Right atrium auricular region (tissue), 2 donors: ENCODE measurements at regions not wholly inside any gene's neighbourhood (a gene's known extent, or its start where the extent isn't known, plus 50 kb on each side); places are given as distances from the start of the nearest gene placed in this dataset.

Experiments
- DNase-seq: peaks from one replicate; pipeline ENCODE4 v3.0.0-alpha.2; 2019; ENCODE audit warnings: low spot score
- H3K27ac ChIP-seq, 2 donors: fragments of 200-600 bp; sonication (generic); 1 replicate in 1 of 2; 2 replicates in 1 of 2; pipeline ENCODE4 v1.5.1; 2016 to 2019
- H3K27me3 ChIP-seq, 2 donors: fragments of 200-600 bp; sonication (generic); one replicate each; pipeline versions ENCODE4 v1.5.1 to v1.6.0; 2017 to 2019
- H3K36me3 ChIP-seq: fragments of 200-600 bp; sonication (generic); one replicate; pipeline ENCODE4 v1.5.1; 2016
- H3K4me1 ChIP-seq, 2 donors: fragments of 200-600 bp; sonication (generic); one replicate each; pipeline versions ENCODE4 v1.5.1 to v1.6.0; 2017 to 2019
- H3K4me3 ChIP-seq, 2 donors: fragments of 200-600 bp; sonication (generic); 1 replicate in 1 of 2; 2 replicates in 1 of 2; pipeline ENCODE4 v1.5.1; 2017 to 2019; ENCODE audit warnings: mild to moderate bottlenecking in 1 of 2, moderate library complexity in 1 of 2
- H3K9me3 ChIP-seq, 2 donors: fragments of 200-600 bp; sonication (generic); one replicate each; pipeline ENCODE4 v1.5.1; 2019
- CTCF ChIP-seq, 2 donors: fragments of 200-600 bp; sonication (generic); IDR thresholded peaks; one replicate each; pipeline ENCODE4 v1.5.1; 2019; ENCODE audit warnings: antibody characterized with exemption in 2 of 2

- Histone ChIP-seq H3K36me3 (no peaks in the 10 kb centered on the region), H3K4me1 (peaks cover 0 to 16% of the 10 kb centered on the region in 2 donors), H3K4me3 (no peak overlapping the region), H3K27ac (no peak overlapping the region), H3K27me3 (no peaks in the 10 kb centered on the region), H3K9me3 (no peaks in the 10 kb centered on the region)
- no peak for DNase-seq
- TF ChIP-seq CTCF (IDR thresholded peaks at IDR 0.05) = no peak
Observed at GRCh38 chr12:124185971-124186686, 108.8 kb upstream of the RFLNA start.

- no peak overlapping the region for H3K4me3 ChIP-seq
Observed at GRCh38 chr12:124188084-124188483, 106.8 kb upstream of the RFLNA start.

DNA sequence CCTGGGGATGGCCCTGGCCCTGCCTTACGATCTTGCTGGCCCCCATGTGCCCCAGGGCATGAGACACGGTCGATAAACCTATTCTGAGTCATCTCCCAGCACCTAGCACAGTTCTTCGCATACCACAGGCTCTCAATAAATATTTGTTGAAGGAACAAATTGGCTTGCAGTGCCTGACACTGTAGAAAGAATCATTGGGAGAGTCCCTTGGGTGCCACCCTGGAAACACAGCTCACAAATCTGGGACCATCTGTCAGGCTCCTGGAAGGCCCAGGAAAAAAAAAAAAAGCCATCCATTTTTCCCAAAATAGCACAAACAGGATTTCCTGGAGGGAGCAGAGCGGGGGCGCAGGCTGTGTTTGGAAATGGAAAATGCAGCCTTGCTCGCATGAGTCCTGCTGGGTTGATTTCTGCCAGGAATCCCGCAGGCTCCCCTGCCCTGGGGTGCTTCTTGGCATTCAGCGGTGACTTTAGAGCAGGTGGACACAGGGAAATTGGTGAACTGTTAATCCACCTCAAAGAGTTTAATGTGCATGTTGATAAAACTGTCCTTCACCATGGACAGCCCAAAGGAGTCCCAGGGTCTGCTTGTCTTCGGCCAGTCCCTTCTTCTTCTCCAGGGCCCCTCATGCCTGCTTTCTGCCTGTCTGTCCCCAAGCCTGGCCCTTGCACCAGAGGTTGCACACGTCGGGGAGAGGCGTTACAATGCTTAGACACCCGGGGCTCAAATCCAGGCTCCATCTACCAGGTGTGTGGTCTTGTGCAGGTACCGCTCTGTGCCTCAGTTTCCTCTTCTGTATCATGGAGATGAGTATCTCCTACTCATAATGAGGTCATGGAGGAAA lies 106.1 kb upstream of the RFLNA start:
- Histone ChIP-seq H3K27ac (no peak overlapping the region), H3K4me3 (no peak overlapping the region), H3K36me3 (no peaks in the 10 kb centered on the region), H3K9me3 (no peaks in the 10 kb centered on the region), H3K4me1 (peaks cover 0 to 16% of the 10 kb centered on the region in 2 donors), H3K27me3 (no peaks in the 10 kb centered on the region)
- no peak for DNase-seq
- TF ChIP-seq CTCF (IDR thresholded peaks at IDR 0.05) = no peak

More at GRCh38 chr12:124188084-124188483, 106.8 kb upstream of the RFLNA start:
- Histone ChIP-seq H3K27ac (no peak overlapping the region), H3K36me3 (no peaks in the 10 kb centered on the region), H3K9me3 (no peaks in the 10 kb centered on the region), H3K4me1 (peaks cover 0 to 16% of the 10 kb centered on the region in 2 donors), H3K27me3 (no peaks in the 10 kb centered on the region)
- TF ChIP-seq CTCF (IDR thresholded peaks at IDR 0.05) = no peak
- no peak for DNase-seq

- H3K27ac ChIP-seq = no peak overlapping the region
- no peak overlapping the region for H3K4me3 ChIP-seq
- H3K4me1 ChIP-seq = peaks cover 0 to 16% of the 10 kb centered on the region in 2 donors
- no peaks in the 10 kb centered on the region for H3K36me3 ChIP-seq
- DNase-seq = no peak
- no peaks in the 10 kb centered on the region for H3K9me3 ChIP-seq
- TF ChIP-seq CTCF (IDR thresholded peaks at IDR 0.05) = no peak
- H3K27me3 ChIP-seq = no peaks in the 10 kb centered on the region
Observed at GRCh38 chr12:124190312-124191023, 104.4 kb upstream of the RFLNA start.

DNA sequence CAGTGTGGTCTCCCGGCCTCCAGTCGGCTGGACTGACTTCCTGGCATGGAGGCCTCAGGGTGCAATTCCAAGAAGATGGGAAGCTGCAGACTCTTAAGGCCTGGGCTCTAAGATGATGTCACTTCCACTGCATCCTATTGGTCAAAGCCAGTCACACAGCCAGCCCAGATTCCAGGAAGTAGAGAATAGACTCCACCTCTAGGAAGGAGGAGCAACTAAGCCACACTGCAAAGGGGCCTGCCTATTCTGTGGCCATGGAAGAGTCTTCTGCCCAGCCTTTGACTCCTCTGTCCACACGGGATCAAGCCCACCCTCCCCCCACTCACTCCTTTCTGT lies 103.9 kb upstream of the RFLNA start:
- Histone ChIP-seq H3K27ac (no peak overlapping the region), H3K4me1 (peaks cover 0 to 16% of the 10 kb centered on the region in 2 donors), H3K9me3 (peaks cover 0 to 4% of the 10 kb centered on the region in 2 donors), H3K4me3 (no peak overlapping the region), H3K36me3 (no peaks in the 10 kb centered on the region), H3K27me3 (no peaks in the 10 kb centered on the region)
- no peak for TF ChIP-seq CTCF (IDR thresholded peaks at IDR 0.05)
- no peak for DNase-seq
